ENCODE measurements at regions not wholly inside any gene's neighbourhood (a gene's known extent, or its start where the extent isn't known, plus 50 kb on each side); places are given as distances from the start of the nearest gene placed in this dataset.

DNA sequence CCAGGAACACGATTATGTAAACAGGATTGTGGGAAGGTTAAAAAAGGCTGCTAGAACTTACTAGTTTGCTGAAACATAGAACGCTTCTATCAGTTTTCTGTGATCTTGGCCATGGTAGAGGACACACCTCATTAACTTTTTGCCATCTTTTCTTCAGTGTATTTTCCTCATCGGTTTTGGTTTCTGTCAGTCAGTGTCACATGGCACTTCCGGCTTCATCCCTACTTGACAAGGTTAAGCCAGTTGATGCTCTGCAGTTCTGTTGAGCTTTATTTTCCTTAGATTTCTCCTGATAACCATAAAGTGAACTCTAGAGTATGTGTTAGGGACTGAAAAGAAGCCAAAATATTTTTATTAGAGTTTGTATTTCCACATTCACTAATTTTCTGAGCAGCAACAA is 147.5 kb downstream of the NDFIP2 start:
- TF ChIP-seq, protein P1, sequence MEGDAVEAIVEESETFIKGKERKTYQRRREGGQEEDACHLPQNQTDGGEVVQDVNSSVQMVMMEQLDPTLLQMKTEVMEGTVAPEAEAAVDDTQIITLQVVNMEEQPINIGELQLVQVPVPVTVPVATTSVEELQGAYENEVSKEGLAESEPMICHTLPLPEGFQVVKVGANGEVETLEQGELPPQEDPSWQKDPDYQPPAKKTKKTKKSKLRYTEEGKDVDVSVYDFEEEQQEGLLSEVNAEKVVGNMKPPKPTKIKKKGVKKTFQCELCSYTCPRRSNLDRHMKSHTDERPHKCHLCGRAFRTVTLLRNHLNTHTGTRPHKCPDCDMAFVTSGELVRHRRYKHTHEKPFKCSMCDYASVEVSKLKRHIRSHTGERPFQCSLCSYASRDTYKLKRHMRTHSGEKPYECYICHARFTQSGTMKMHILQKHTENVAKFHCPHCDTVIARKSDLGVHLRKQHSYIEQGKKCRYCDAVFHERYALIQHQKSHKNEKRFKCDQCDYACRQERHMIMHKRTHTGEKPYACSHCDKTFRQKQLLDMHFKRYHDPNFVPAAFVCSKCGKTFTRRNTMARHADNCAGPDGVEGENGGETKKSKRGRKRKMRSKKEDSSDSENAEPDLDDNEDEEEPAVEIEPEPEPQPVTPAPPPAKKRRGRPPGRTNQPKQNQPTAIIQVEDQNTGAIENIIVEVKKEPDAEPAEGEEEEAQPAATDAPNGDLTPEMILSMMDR (IDR thresholded peaks at IDR 0.05): no peak
- TF ChIP-seq POLR2A (IDR thresholded peaks at IDR 0.05; ENCODE audit: low read depth) (no peak), POLR2AphosphoS5 (IDR thresholded peaks at IDR 0.05) (no peak), EP300 (IDR thresholded peaks at IDR 0.05) (no peak)

Data from esophagus muscularis mucosa (tissue), 4 donors.